Upper lobe of left lung (tissue), 4 donors: ENCODE measurements at regions not wholly inside any gene's neighbourhood (a gene's known extent, or its start where the extent isn't known, plus 50 kb on each side); places are given as distances from the start of the nearest gene placed in this dataset.

Experiments used
- POLR2A ChIP-seq, 4 donors: fragments of 450-650 bp; IDR thresholded peaks; one replicate each; pipeline ENCODE4 v1.5.1; 2016 to 2017; ENCODE audit warnings: antibody characterized with exemption in 4 of 4, mild to moderate bottlenecking in 2 of 4
- POLR2AphosphoS5 ChIP-seq, 2 donors: sonication (generic); formaldehyde crosslinking; IDR thresholded peaks; one replicate each; pipeline ENCODE4 v1.5.1; 2017; ENCODE audit warnings: antibody characterized with exemption in 2 of 2
- TF ChIP-seq, protein P1 (sequence below), 6 experiments: fragments of 450-650 bp in 4 of 6; fragments of 200-600 bp in 2 of 6; sonication (generic) in 2 of 6; IDR thresholded peaks; one replicate each; pipeline ENCODE4 v1.5.1; 2016 to 2019; ENCODE audit warnings: antibody characterized with exemption in 6 of 6

DNA sequence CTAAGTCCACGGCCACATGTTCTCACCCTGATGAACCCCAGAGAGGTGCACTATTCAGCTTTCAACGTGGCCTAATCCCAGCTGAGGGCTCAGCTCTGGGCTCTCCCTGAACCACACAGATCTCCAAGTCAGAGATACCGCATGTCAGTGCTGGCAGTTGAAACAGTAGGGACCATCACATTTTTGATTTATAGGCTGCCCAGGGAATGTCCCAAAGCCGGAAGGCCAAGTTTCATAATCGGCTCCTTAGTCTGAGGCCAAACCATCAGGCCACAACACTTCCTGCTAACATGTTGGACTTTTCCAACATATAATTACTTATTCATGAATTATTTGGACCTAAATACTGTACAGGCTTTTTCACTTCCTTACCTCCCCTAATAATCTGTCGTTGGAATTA lies 91.9 kb upstream of the KLHL29 start:
- TF ChIP-seq, protein P1, sequence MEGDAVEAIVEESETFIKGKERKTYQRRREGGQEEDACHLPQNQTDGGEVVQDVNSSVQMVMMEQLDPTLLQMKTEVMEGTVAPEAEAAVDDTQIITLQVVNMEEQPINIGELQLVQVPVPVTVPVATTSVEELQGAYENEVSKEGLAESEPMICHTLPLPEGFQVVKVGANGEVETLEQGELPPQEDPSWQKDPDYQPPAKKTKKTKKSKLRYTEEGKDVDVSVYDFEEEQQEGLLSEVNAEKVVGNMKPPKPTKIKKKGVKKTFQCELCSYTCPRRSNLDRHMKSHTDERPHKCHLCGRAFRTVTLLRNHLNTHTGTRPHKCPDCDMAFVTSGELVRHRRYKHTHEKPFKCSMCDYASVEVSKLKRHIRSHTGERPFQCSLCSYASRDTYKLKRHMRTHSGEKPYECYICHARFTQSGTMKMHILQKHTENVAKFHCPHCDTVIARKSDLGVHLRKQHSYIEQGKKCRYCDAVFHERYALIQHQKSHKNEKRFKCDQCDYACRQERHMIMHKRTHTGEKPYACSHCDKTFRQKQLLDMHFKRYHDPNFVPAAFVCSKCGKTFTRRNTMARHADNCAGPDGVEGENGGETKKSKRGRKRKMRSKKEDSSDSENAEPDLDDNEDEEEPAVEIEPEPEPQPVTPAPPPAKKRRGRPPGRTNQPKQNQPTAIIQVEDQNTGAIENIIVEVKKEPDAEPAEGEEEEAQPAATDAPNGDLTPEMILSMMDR (IDR thresholded peaks at IDR 0.05), result no peak
- TF ChIP-seq POLR2AphosphoS5 (IDR thresholded peaks at IDR 0.05) (no peak), POLR2A (IDR thresholded peaks at IDR 0.05) (no peak)
